Mesothelial cell of epicardium (in vitro differentiated cells): ENCODE measurements at regions not wholly inside any gene's neighbourhood (a gene's known extent, or its start where the extent isn't known, plus 50 kb on each side); places are given as distances from the start of the nearest gene placed in this dataset.

Source experiments
- DNase-seq, 2 experiments: peaks; one replicate each; pipeline ENCODE4 v3.0.0; 2021; ENCODE audit warnings: low spot score in 2 of 2; ENCODE audit not compliant: unreplicated experiment in 2 of 2
- H3K27ac Mint-ChIP-seq: 2 replicates; pipeline ENCODE4 v1.8.0; 2021; ENCODE audit warnings: mixed read lengths
- H3K27me3 Mint-ChIP-seq: 2 replicates; pipeline ENCODE4 v1.8.0; 2021; ENCODE audit warnings: low read depth, mixed read lengths
- H3K36me3 Mint-ChIP-seq: 2 replicates; pipeline ENCODE4 v1.8.0; 2021; ENCODE audit warnings: mixed read lengths
- H3K4me1 Mint-ChIP-seq: 2 replicates; pipeline ENCODE4 v1.8.0; 2021; ENCODE audit warnings: mixed read lengths
- H3K4me3 Mint-ChIP-seq: 2 replicates; pipeline ENCODE4 v1.8.0; 2021; ENCODE audit warnings: mild to moderate bottlenecking, moderate library complexity, mixed read lengths
- H3K9me3 Mint-ChIP-seq: 2 replicates; pipeline ENCODE4 v1.8.0; 2021; ENCODE audit warnings: mixed read lengths
- CTCF ChIP-seq: fragments of 200-600 bp; sonication (generic); IDR thresholded peaks from one replicate; pipeline ENCODE4 v1.5.0; 2021; ENCODE audit warnings: antibody characterized with exemption; ENCODE audit not compliant: unreplicated experiment

GRCh38 chr2:236731767-236732580, 162.3 kb downstream of the ACKR3 start:
- H3K4me3 Mint-ChIP-seq = no peak overlapping the region
- no peak for DNase-seq
- H3K27ac Mint-ChIP-seq = no peak overlapping the region
- H3K4me1 Mint-ChIP-seq = peaks cover 10% of the 10 kb centered on the region
- no peaks in the 10 kb centered on the region for H3K36me3 Mint-ChIP-seq
- no peaks in the 10 kb centered on the region for H3K27me3 Mint-ChIP-seq
- H3K9me3 Mint-ChIP-seq = no peaks in the 10 kb centered on the region
- no peak for TF ChIP-seq CTCF

- no peaks in the 10 kb centered on the region for H3K36me3 Mint-ChIP-seq
- H3K4me3 Mint-ChIP-seq = no peak overlapping the region
- H3K27me3 Mint-ChIP-seq = no peaks in the 10 kb centered on the region
- no peak for TF ChIP-seq CTCF
- H3K4me1 Mint-ChIP-seq = peaks cover 10% of the 10 kb centered on the region
- H3K27ac Mint-ChIP-seq = no peak overlapping the region
- H3K9me3 Mint-ChIP-seq = no peaks in the 10 kb centered on the region
- DNase-seq = no peak
Measured at GRCh38 chr2:236733156-236733555, 163.5 kb downstream of the ACKR3 start.

GRCh38 chr2:236735825-236736238, 166.2 kb downstream of the ACKR3 start:
- H3K4me3 Mint-ChIP-seq = no peak overlapping the region
- no peaks in the 10 kb centered on the region for H3K27me3 Mint-ChIP-seq
- no peaks in the 10 kb centered on the region for H3K36me3 Mint-ChIP-seq
- no peak overlapping the region for H3K27ac Mint-ChIP-seq
- TF ChIP-seq CTCF = no peak
- H3K9me3 Mint-ChIP-seq = no peaks in the 10 kb centered on the region
- DNase-seq = no peak
- H3K4me1 Mint-ChIP-seq = peaks cover 10% of the 10 kb centered on the region

- Mint-ChIP-seq H3K4me1 (peaks cover 20% of the 10 kb centered on the region), H3K36me3 (no peaks in the 10 kb centered on the region), H3K4me3 (no peak overlapping the region), H3K9me3 (no peaks in the 10 kb centered on the region), H3K27me3 (no peaks in the 10 kb centered on the region), H3K27ac (no peak overlapping the region)
- no peak for DNase-seq
- no peak for TF ChIP-seq CTCF
Measured at GRCh38 chr2:236738030-236738429, 168.4 kb downstream of the ACKR3 start.

GRCh38 chr2:236738896-236739295, 169.3 kb downstream of the ACKR3 start:
- TF ChIP-seq CTCF = no peak
- no peak for DNase-seq
- H3K4me1 Mint-ChIP-seq = peaks cover 28% of the 10 kb centered on the region
- H3K36me3 Mint-ChIP-seq = no peaks in the 10 kb centered on the region
- H3K9me3 Mint-ChIP-seq = no peaks in the 10 kb centered on the region
- H3K4me3 Mint-ChIP-seq = no peak overlapping the region
- H3K27ac Mint-ChIP-seq = no peak overlapping the region
- no peaks in the 10 kb centered on the region for H3K27me3 Mint-ChIP-seq
